ENCODE measurements at regions not wholly inside any gene's neighbourhood (a gene's known extent, or its start where the extent isn't known, plus 50 kb on each side); places are given as distances from the start of the nearest gene placed in this dataset.

GRCh38 chr12:131593406-131593805 lies 117.5 kb upstream of the SFSWAP start:
- Histone ChIP-seq H3K4me3 (ENCODE audit: low read depth, low read length, poor library complexity, severe bottlenecking) (no peak overlapping the region), H3K4me1 (ENCODE audit: insufficient read depth, low read length, poor library complexity, severe bottlenecking) (no peaks in the 10 kb centered on the region), H3K9me3 (ENCODE audit: low read depth, low read length, poor library complexity, severe bottlenecking) (no peaks in the 10 kb centered on the region), H3K27me3 (replicated peaks; ENCODE audit: insufficient read depth, low read depth, low read length, poor library complexity) (peaks cover 23% of the 10 kb centered on the region), H3K36me3 (ENCODE audit: insufficient read depth, low read length, poor library complexity, severe bottlenecking) (no peaks in the 10 kb centered on the region), H3K27ac (ENCODE audit: low read depth, low read length, poor library complexity, severe bottlenecking) (no peak overlapping the region)
- no TSS peak for BruUV-seq (replicated peaks)
- intact Hi-C loops (cut with micrococcal nuclease; ENCODE audit: unreplicated experiment): no loop called here
- TF ChIP-seq EZH2 (IDR thresholded peaks at IDR 0.05; ENCODE audit: borderline replicate concordance, low read depth, low read length, poor library complexity, severe bottlenecking): no peak
- TF ChIP-seq CTCF (conservative IDR thresholded peaks at IDR 0.05; ENCODE audit: low read depth, low read length): no peak
- ChIA-PET POLR2A (ENCODE audit: low non-redundant PET) (no interaction called here), CTCF (no interaction called here)
- DNase-seq (ENCODE audit: low spot score): no peak

GRCh38 chr12:131596115-131596514 lies 114.8 kb upstream of the SFSWAP start:
- POLR2A ChIA-PET (ENCODE audit: low non-redundant PET): no interaction called here
- no peak overlapping the region for H3K4me3 ChIP-seq (ENCODE audit: low read depth, low read length, poor library complexity, severe bottlenecking)
- H3K27me3 ChIP-seq (replicated peaks; ENCODE audit: insufficient read depth, low read depth, low read length, poor library complexity): peaks cover 17% of the 10 kb centered on the region
- H3K9me3 ChIP-seq (ENCODE audit: low read depth, low read length, poor library complexity, severe bottlenecking): no peaks in the 10 kb centered on the region
- intact Hi-C loops (cut with micrococcal nuclease; ENCODE audit: unreplicated experiment): no loop called here
- DNase-seq (ENCODE audit: low spot score): no peak
- no TSS peak for BruUV-seq (replicated peaks)
- TF ChIP-seq EZH2 (IDR thresholded peaks at IDR 0.05; ENCODE audit: borderline replicate concordance, low read depth, low read length, poor library complexity, severe bottlenecking) (no peak), CTCF (conservative IDR thresholded peaks at IDR 0.05; ENCODE audit: low read depth, low read length) (no peak)
- no peak overlapping the region for H3K27ac ChIP-seq (ENCODE audit: low read depth, low read length, poor library complexity, severe bottlenecking)
- H3K36me3 ChIP-seq (ENCODE audit: insufficient read depth, low read length, poor library complexity, severe bottlenecking): no peaks in the 10 kb centered on the region
- no peaks in the 10 kb centered on the region for H3K4me1 ChIP-seq (ENCODE audit: insufficient read depth, low read length, poor library complexity, severe bottlenecking)
- CTCF ChIA-PET: no interaction called here

GRCh38 chr12:131597333-131597732 lies 113.6 kb upstream of the SFSWAP start:
- no peaks in the 10 kb centered on the region for H3K36me3 ChIP-seq (ENCODE audit: insufficient read depth, low read length, poor library complexity, severe bottlenecking)
- TF ChIP-seq CTCF (conservative IDR thresholded peaks at IDR 0.05; ENCODE audit: low read depth, low read length): no peak
- no peak for TF ChIP-seq EZH2 (IDR thresholded peaks at IDR 0.05; ENCODE audit: borderline replicate concordance, low read depth, low read length, poor library complexity, severe bottlenecking)
- intact Hi-C loops (cut with micrococcal nuclease; ENCODE audit: unreplicated experiment): no loop called here
- H3K9me3 ChIP-seq (ENCODE audit: low read depth, low read length, poor library complexity, severe bottlenecking): no peaks in the 10 kb centered on the region
- peaks cover 14% of the 10 kb centered on the region for H3K27me3 ChIP-seq (replicated peaks; ENCODE audit: insufficient read depth, low read depth, low read length, poor library complexity)
- DNase-seq (ENCODE audit: low spot score): no peak
- no peak overlapping the region for H3K4me3 ChIP-seq (ENCODE audit: low read depth, low read length, poor library complexity, severe bottlenecking)
- ChIA-PET CTCF (no interaction called here), POLR2A (ENCODE audit: low non-redundant PET) (no interaction called here)
- H3K27ac ChIP-seq (ENCODE audit: low read depth, low read length, poor library complexity, severe bottlenecking): no peak overlapping the region
- H3K4me1 ChIP-seq (ENCODE audit: insufficient read depth, low read length, poor library complexity, severe bottlenecking): no peaks in the 10 kb centered on the region
- BruUV-seq (replicated peaks): no TSS peak
